Suprapubic skin (tissue), 4 donors: ENCODE measurements at regions not wholly inside any gene's neighbourhood (a gene's known extent, or its start where the extent isn't known, plus 50 kb on each side); places are given as distances from the start of the nearest gene placed in this dataset.

ENCODE experiments used
- EP300 ChIP-seq: sonication (generic); formaldehyde crosslinking; IDR thresholded peaks from one replicate; pipeline ENCODE4 v1.6.1; 2017; ENCODE audit warnings: antibody characterized with exemption
- POLR2A ChIP-seq, 2 donors: fragments of 450-650 bp; IDR thresholded peaks; one replicate each; pipeline ENCODE4 v1.6.1; 2017; ENCODE audit warnings: antibody characterized with exemption in 2 of 2, mild to moderate bottlenecking in 2 of 2, moderate library complexity in 2 of 2
- POLR2AphosphoS5 ChIP-seq, 3 donors: sonication (generic); formaldehyde crosslinking; IDR thresholded peaks; one replicate each; pipeline ENCODE4 v1.6.1; 2017; ENCODE audit warnings: antibody characterized with exemption in 3 of 3
- TF ChIP-seq, protein P1 (sequence below), 2 donors: fragments of 200-600 bp in 1 of 2; fragments of 450-650 bp in 1 of 2; sonication (generic) in 1 of 2; IDR thresholded peaks; one replicate each; pipeline ENCODE4 v1.5.1; 2016 to 2019; ENCODE audit warnings: antibody characterized with exemption in 2 of 2, mild to moderate bottlenecking in 1 of 2, moderate library complexity in 1 of 2

DNA sequence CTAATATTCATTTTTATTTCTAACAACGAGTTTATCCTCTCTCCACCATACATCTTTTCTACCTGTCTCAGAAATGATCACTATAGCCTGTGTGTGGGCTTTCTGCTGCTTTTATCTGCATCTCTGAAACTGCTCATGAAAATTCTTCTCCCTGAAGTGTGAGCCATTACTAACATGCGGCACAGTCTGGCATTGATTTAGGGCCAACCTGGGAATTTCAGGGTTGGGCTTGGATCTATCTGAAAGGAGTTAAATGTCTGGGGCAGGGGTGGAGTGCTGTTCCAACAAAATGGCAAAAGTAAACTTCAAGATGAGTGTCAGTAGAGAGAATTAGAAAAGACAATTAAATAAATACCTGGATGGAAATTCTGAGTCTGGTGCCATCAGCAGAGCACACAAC is 198.2 kb upstream of the OSR1 start:
- TF ChIP-seq, protein P1, sequence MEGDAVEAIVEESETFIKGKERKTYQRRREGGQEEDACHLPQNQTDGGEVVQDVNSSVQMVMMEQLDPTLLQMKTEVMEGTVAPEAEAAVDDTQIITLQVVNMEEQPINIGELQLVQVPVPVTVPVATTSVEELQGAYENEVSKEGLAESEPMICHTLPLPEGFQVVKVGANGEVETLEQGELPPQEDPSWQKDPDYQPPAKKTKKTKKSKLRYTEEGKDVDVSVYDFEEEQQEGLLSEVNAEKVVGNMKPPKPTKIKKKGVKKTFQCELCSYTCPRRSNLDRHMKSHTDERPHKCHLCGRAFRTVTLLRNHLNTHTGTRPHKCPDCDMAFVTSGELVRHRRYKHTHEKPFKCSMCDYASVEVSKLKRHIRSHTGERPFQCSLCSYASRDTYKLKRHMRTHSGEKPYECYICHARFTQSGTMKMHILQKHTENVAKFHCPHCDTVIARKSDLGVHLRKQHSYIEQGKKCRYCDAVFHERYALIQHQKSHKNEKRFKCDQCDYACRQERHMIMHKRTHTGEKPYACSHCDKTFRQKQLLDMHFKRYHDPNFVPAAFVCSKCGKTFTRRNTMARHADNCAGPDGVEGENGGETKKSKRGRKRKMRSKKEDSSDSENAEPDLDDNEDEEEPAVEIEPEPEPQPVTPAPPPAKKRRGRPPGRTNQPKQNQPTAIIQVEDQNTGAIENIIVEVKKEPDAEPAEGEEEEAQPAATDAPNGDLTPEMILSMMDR (IDR thresholded peaks at IDR 0.05), result no peak
- TF ChIP-seq POLR2A (IDR thresholded peaks at IDR 0.05), result no peak
- no peak for TF ChIP-seq EP300
- no peak for TF ChIP-seq POLR2AphosphoS5 (IDR thresholded peaks at IDR 0.05)
